Fibroblast of skin of right quadriceps (primary cell): ENCODE measurements at regions not wholly inside any gene's neighbourhood (a gene's known extent, or its start where the extent isn't known, plus 50 kb on each side); places are given as distances from the start of the nearest gene placed in this dataset.
A peak's percentile ranks its signal among the peaks of the same experiment; 100 is the strongest.
"Not testable (repeated sequence)": the region's sequence is repeated elsewhere in the genome, so short reads cannot be mapped to it uniquely, and the experiment has no call there.

Source experiments
- DNase-seq: peaks from one replicate; pipeline ENCODE4 v3.0.0-alpha.2; 2013

DNA sequence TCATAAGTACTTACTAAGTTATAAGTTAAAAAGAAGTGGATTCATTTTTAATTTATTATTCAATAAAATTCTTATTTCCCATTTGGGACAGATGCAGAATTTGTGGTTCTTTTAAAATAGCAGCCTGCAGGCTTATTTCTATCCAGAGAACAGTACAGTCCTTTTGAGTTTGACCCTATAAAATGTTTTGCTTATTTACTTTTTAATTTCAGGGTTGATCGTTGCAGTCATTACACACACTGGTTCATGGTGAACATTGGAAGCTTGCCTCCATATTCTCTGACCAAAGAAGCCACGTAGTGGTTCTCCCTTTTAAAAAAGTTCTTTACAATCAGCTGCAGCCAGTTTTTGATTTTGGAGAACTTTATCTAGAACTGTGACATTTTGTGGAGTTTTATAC is 122.9 kb upstream of the PDE7B start:
- no peak for DNase-seq

DNA sequence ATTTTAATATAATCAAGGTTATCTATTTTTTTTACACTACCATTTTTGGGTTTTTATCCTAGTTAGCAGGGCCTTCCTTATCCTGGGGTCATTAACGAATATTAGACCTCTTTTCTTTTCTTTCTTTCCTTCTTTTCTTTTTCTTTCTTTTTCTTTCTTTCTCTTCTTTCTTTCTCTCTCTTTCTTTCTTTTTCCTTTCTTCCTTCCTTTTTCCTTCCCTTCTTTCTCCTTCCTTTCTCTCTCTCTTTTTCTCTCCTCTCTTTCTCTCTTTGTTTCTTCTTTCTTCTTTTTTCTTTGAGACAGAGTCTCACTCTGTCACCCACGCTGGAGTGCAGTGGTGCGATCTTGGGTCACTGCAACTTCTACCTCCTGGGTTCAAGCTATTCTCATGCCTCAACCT is 120.4 kb upstream of the PDE7B start:
- DNase-seq, result no peak

DNA sequence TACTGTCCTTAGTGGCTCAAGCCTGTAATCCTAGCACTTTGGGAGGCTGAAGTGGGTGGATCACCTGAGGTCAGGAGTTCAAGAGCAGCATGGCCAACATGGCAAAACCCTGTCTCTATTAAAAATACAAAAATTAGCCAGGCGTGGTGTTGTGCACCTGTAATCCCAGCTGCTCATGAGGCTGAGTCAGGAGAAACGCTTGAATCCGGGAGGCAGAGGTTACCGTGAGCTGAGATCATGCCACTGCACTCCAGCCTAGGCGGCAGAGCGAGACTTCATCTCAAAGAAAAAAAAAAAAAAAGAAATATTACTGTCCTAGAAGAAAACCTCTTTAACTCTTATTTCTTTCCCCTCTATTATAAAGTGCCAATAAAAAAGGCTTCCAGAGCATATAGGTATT is 115.2 kb upstream of the PDE7B start:
- not testable (repeated sequence) for DNase-seq

DNA sequence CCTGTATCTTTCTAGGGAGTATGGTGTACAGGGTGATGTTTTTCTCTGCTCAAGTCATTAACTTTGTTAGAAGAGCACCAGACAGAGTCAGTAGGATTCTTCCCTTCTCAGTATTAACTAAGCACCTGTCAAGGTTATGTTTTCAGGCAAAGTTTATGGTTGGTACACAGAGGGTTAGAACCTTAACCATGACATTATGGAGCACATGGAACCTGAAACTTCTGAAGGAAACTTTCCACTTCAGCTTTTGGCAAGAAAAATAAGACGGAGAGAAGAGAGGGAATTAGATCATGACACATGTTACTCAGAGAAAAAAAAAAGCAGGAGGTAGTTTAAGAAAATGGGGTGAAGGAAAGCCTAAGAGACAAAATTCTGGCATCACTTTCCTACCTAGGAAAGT is 112.9 kb upstream of the PDE7B start:
- no peak for DNase-seq

DNA sequence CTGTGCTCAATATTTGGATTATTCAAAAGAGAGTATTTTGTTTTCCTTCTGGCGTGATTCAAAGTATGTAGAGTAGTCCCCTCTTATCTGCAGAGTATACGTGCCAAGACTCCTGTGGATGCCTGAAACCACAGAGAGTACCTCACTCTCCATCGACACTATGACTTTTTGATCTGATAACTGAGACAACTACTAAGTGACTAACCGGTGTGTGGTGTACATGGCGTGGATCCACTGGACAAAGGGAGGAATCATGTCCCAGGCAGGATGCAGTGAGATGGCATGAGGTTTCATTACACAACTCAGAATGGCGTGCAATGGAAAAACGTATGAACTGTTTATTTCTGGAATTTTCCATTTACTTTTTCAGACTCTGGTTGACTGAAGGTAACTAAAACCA is 112.2 kb upstream of the PDE7B start:
- DNase-seq, result peak; percentile 32

DNA sequence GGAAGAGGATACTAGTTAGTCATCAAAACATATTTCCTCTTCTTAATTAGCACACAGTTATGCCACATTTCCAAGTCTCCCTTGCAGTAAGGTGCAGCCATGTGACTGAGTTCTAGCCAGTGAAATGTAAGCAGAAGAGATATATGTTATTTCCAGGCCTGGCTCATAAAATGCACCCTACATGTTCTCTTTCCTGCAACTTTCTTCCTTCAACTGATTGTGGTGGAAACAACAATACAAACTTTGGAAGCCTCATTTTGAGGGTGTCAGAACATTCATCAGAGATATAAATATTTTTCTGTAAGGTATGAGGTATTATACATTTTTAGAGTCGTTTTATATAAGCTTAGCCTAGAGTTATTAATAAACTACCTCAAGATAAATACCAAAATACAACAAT is 110.9 kb upstream of the PDE7B start:
- DNase-seq, result no peak

DNA sequence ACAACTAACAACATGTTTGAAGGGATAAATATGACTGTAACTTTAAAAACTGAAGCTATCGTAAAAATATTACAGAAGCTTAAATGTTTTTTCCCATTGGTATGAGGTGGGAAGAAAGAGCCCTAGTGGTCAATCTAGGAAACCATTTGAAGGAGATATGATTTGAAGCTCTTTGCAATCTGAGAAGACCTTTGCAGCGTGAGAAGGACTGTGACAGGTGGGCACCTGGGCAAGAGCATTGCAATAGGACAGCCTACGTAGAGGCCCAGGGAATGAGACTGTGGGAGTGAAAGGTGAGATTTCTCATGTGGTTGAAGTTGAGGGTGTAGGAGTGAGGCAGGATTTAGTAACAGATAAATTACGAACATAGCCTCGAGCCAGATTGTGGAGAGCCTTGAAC is 108.0 kb upstream of the PDE7B start:
- no peak for DNase-seq

DNA sequence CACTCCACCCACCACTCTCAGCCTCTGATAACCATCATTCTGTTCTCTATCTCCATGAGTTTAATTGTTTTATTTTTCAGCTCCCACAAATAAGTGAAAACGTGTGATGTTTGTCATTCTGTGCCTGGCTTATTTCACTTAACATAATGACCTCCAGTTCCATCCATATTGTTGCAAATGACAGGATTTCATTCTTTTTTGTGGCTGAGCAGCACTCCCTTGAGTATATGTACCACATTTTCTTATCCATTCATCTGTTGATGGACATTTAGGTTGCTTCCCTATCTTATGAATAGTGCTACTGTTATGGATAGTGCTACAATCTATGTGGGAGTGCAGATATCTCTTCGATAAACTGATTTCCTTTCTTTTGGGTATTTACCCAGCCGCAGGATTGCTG is 103.3 kb upstream of the PDE7B start:
- no peak for DNase-seq

DNA sequence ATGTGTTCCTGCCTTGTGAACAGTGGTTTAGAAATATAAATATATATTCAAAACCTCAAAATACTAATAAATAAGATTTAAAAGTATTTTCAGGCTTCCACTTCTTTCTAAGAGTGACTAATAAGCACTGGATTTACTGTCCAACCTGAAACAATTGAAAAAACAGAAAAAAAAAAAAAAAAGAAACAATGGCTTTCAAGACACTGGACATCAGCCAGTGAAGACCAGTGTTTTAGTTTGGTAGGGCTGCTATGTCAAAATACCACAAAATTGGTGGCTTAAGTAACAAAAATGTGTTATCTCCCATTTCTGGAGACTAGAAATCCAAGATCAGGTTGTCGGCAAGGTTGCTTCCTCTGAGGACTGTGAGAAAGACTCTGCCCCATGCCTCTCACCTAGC is 101.4 kb upstream of the PDE7B start:
- no peak for DNase-seq

DNA sequence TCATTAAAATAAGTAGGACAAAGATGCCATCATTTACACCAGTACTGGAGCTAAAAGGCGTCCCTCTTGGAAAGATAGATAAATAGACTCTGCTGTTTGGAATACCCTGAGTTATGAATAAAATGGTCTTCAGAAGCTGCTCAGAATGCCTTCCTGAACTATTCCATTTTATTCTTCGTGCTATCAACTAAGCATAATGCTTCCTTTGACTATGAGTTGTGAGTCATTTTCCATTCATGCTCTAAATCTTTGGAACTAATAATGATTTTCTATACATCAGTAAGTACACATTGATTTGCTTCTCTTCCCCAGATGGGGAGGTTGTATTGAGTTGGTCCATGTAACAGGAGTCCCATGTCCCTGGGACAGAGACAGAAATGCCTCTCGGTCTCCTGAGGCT is 98.3 kb upstream of the PDE7B start:
- DNase-seq, result no peak

DNA sequence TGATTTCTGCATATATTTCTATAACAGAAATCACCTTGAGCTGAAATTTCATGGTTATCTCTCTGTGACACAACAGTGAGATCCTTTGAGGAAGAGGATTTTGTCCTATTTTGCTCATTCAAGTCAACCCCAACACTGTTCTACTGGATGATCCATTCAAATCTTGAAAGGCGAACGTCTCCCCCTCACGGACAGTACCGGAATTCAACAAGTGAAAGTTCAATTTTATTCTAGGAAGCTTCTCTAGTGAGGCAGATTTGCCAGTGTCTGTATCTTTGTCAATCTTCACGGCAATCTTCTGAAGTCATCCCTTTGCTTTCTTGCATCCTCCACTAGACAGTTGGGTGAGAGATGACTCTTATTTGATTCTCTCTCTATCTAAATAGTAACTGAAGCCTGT is 91.7 kb upstream of the PDE7B start:
- DNase-seq, result peak; percentile 20

DNA sequence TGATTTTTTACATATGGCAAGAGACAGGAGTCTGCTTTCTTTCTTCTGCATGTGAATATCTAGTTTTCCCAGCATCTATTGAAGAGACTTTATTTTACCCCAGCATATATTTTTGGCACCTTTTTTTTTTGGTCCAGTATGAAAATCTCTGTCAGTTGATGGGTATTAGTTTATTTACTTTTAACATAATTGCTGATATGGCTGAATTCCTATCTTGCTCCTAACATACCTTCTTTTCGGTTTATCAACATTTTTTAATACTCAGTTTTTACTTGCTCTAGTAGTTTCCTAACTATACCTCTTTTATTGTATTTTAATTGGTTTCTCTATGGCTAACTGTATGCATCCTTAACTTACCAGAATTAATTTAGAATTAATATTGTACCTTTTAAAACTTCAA is 77.5 kb upstream of the PDE7B start:
- DNase-seq, result no peak

DNA sequence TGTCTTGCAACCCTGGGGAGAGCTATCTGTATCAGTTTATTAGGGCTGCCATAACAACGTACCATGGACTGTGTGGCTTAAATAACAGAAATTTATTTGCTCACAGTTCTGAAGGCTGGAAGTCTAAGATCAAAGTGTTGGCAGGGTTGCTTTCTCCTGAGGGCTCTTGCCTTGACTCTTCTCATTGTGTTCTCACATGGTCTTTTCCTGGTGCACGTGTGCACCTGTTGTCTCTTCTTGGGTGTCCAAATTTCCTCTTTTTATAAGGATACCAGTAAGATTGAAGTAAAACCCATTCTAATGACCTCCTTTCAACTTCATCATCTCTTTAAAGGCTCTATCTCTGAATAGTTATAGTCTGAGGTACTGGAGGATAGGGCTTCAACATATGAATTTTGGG is 72.3 kb upstream of the PDE7B start:
- DNase-seq, result no peak

DNA sequence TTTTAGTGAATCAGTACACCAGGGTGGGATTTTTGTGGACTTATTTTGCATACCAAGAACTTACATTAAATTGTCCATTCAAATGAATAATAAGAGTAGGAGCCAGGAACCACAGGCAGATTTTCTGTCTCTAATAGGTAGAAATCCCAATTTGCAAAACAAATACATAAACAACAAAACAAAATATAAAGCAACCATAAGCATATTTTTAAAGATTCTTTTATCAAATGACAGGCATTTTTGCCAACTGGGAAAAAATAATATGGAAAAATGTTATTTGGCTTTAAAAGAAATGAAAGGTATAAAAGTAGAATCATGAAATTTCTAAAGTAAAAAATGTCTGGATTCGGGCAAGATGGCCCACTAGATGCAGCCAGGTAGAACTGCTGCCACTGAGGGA is 71.2 kb upstream of the PDE7B start:
- no peak for DNase-seq

DNA sequence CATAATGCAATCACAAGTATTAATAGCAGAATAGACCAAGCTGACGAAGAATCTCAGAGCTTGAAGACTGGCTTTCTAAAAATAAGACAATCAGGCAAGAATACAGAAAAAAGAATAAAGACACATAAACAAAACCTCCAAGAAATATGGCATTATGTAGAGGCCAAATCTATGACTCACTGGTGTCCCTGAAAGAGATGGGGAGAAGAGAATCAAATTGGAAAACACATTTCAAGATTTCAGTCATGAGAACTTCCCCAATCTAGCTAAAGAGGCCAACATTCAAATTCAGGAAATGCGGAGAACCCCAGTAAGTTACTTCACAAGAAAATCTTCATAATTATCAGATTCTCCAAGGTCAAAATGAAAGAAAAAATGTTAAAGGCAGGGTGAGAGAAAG is 69.0 kb upstream of the PDE7B start:
- DNase-seq, result peak; percentile 10

DNA sequence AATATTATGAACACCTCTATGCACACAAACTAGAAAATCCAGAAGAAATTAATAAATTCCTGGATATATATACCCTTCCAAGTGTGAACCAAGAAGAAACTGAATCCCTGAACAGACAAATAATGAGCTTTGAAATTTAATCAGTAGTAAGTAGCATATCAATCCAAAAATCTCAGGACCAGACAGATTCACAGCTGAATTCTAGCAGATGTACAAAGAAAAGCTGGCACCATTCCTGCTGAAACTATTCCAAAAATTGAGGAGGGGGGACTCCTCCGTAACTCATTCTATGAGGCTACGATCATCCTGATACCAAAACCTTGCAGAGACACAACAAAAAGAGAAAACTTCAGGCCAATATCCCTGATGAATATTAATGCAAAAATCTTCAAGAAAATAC is 67.0 kb upstream of the PDE7B start:
- DNase-seq, result no peak

DNA sequence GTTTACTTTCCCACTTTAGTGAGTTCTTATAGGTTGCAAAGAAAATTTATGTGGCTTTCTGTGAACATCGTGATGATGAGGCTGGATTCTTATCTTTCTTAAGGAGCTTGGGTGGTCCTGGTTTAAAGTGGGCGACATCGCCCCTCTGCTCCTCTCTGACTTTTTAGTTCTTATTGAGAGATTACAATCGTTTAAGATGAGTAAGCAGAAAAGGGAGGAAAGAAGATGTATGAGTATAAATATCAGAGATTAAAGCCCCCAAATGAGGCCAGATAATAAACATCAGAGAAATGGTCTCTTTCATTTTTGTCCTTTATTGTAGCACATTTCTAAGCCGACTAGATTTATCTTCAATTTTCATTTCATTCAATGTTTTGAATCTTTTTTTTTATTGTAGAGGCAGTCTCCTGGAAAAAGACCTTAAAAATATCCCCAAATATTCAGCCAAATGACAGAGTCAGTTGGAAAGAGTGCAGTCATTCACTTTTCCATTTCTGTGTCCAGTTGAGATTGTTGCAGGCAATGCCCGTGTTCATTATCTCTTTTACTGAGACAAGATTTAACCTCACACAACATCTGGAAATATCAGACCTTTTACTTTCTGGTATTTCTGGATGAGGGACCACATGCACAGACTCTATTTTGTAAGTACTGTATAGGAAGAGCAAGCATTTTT is 62.0 kb upstream of the PDE7B start:
- no peak for DNase-seq

DNA sequence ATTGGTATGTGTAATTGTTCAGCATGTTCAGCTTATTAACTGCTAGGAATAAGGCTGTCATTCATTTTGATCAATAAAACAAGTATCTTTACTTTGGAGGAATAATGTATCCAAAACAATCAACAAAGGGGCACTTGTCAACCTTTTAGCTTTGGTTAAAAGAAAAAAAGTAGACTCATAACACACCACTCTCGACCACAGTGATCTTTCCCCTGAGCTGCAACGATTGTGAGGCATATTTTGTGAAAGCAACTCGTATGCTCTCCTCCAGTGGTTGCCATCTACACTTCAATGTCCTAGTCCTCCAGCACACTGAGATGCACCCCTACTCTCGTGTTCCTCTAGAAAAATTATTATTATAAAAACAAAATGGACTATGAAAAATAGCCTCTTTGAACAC is 60.1 kb upstream of the PDE7B start:
- no peak for DNase-seq

DNA sequence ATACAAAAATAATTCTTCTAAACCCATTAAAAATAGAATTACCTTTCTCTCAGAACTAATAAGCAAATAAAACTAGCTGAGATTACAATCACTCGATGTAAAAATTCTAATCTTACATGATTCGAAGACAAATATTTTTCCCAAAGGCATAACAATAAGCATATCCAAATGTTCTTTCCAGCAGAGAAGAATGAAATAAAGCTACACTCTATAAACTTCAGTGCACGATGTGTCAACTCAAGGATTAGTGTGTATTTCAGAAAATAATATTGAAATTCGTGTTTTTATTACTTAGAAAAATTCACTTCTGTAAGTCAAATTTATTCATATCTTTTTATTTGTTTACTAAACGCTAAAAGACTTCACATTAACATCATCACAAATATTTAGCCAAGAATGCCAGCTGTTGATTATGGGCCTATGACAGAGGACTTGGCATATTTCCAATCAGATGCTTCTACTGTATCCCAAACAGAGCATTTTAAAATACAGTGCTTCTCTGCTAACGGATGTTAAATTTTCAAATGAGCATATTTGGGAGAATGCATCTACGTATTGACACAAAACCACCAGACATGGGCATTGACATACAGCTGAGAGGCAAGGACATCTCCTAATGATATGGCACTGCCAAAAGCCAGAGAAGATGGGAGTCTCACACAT is 54.7 kb upstream of the PDE7B start:
- peak; percentile 13 for DNase-seq

DNA sequence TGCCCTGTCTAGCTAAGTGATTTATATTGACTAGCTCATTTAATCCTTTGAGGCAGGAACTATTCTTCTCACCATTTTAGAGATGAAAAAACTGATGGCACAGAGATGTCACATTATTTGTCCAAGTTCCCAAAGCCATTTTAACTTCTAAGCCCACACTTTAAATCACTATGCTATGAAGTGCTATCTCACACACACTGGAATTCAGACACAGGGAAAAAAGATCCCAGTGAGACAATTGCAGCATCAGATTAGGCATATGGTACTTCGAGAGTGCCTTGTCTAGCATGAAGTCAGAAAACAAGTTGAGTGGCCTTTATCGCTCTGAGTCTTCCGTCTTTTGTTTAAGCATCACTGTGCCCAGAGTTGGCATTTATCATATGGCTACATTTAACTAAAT is 54.1 kb upstream of the PDE7B start:
- no peak for DNase-seq

DNA sequence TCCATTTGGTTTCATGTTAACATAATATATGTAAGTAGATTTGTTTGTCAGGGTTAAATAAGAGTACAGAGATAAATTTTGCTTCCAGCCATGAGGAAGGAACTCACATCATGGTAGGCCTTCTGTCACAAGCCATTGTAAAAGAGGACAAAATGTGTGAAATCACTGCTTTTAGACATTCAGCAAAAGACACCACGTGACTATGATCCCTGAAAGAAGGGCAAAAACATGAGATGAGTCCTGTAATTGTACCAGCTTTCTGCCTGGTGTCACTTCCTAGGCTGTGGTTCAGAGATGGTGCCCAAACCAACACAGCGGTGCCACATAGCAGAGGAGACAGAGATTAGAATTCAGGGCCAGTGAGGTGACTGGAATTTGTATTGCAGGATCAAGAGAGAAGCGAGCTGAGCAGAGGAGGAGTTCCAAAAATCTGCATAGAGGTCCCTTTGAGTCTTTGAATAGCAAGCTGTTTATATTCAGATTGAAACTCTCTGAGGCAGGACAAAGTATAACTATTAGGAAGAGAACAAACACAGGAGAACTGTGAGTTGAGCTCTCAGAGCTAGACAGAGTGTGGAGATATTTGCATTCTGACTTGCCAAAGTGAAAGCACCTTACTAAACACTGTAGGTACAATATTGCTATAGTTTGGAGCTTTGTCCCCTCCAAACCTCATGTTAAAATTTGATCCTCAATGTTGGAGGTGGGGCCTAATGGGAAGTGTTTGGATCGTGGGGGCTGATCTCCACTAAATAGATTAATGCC is 52.6 kb upstream of the PDE7B start:
- DNase-seq, result no peak
